Gastrocnemius medialis (tissue), 4 donors: ENCODE measurements at regions not wholly inside any gene's neighbourhood (a gene's known extent, or its start where the extent isn't known, plus 50 kb on each side); places are given as distances from the start of the nearest gene placed in this dataset.

Source experiments
- CTCF ChIP-seq, 5 experiments: fragments of 450-650 bp in 3 of 5; fragments of 200-600 bp in 2 of 5; sonication (generic) in 2 of 5; IDR thresholded peaks in 4 of 5; conservative IDR thresholded peaks in 1 of 5; 1 replicate in 4 of 5; 2 replicates in 1 of 5; pipeline ENCODE4 v1.5.1; 2016 to 2019; ENCODE audit warnings: antibody characterized with exemption in 5 of 5, mild to moderate bottlenecking in 3 of 5, moderate library complexity in 3 of 5
- POLR2A ChIP-seq, 2 donors: fragments of 450-650 bp; IDR thresholded peaks; one replicate each; pipeline ENCODE4 v1.6.1; 2017; ENCODE audit warnings: antibody characterized with exemption in 2 of 2, mild to moderate bottlenecking in 2 of 2, moderate library complexity in 2 of 2

DNA sequence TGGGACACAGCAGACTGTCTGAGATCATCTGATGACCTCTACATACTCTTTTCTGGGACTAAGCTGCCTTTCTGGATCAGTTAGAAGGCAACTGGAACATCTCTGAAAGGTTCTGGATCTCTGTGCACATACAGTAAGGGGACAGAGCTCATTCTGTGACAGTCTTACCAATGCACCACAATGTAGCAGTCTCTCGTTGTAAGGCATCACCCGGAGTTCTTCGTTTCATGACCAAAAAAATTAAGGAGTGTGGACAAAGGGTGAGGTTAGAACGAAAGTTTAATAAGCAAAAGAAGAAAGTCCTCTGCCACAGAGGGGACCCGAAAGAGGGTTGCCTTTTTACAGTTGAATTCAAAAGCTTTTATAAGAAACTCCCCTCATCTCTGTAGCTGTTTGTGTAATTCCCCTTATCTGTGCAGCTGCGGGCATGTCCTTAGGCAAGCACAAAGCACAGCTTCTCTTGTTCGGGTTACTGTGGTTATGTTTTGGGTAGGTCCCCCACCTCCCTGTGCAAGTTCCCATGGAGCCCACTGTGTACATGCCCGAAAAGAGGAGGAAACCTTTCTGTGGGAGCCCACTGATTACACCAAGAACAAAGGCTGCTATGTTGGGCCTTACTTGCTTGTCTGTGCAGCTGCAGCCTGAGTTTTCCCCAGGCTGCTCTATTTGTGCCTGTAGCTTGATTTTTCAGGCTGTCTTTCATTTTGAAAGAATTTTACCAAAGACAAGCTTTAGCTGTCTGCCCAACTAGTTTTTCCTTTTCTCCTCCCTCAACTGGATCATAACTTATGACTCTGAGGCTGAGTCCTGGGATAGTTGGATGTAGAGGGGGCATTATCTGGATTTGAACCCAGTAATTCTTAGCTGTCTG, 53.1 kb upstream of the CACNA1E start:
- TF ChIP-seq CTCF (IDR thresholded peaks at IDR 0.05 in 4 of 5, conservative IDR thresholded peaks at IDR 0.05 in 1 of 5): no peak
- TF ChIP-seq POLR2A (IDR thresholded peaks at IDR 0.05): no peak
